HepG2 (cell line): ENCODE measurements at regions not wholly inside any gene's neighbourhood (a gene's known extent, or its start where the extent isn't known, plus 50 kb on each side); places are given as distances from the start of the nearest gene placed in this dataset.

ENCODE experiments used
- ATAC-seq: fragments of 200-7000 bp; cut with Tn5 transposase; 3 replicates; pipeline ENCODE4 v1.9.1; 2020; ENCODE audit warnings: mild to moderate bottlenecking, moderate library complexity
- BruUV-seq: library from RNA; stranded (reverse); fragments of 400-500 nt; replicated peaks from 2 replicates; lab custom pipeline; 2021; lab: Mats Ljungman, UMichigan
- CTCF ChIA-PET: fragments of 300-600 bp; formaldehyde crosslinking; extraction: SDS; loops from one replicate; lab custom pipeline; 2021; ENCODE audit warnings: low total read pairs, inconsistent platforms, low intra/inter-chr PET ratio; lab: Yijun Ruan, JAX
- POLR2A ChIA-PET: fragments of 350-600 bp; sonication (Branson Sonifier 250); formaldehyde crosslinking; loops from one replicate; lab custom pipeline; 2020; ENCODE audit warnings: antibody characterized with exemption, inconsistent platforms; lab: Yijun Ruan, JAX
- DNase-seq: peaks from one replicate; pipeline ENCODE4 v3.0.0-alpha.2; 2015; ENCODE audit warnings: low spot score
- FAIRE-seq: peaks from 3 replicates; lab custom pipeline; 2011; peaks lifted over from hg19 to GRCh38; lab: Jason Lieb, UNC
- H2AFZ ChIP-seq: one replicate; pipeline ENCODE4 v1.6.1; 2011; ENCODE audit warnings: low read length, inconsistent platforms
- H3K27ac ChIP-seq: fragments of 300-600 bp; 3 replicates; pipeline ENCODE4 v1.8.0; 2011; ENCODE audit warnings: mixed run types, mild to moderate bottlenecking, mixed read lengths, low read length, inconsistent platforms; ENCODE audit not compliant: insufficient read depth; ENCODE audit errors: extremely low read length
- H3K27me3 ChIP-seq, 2 experiments: fragments of 200-600 bp in 1 of 2; 2 replicates in 1 of 2; 3 replicates in 1 of 2; pipeline versions ENCODE4 v1.6.0 to v1.8.0; 2011; ENCODE audit warnings: low read length in 2 of 2, mild to moderate bottlenecking in 2 of 2, moderate library complexity in 2 of 2, inconsistent platforms in 1 of 2; ENCODE audit not compliant: insufficient read depth in 2 of 2, control insufficient read depth in 1 of 2
- H3K36me3 ChIP-seq, 2 experiments: fragments of 200-600 bp in 1 of 2; replicated peaks in 1 of 2; 2 replicates in 1 of 2; 3 replicates in 1 of 2; pipeline versions ENCODE4 v1.5.1 to v1.8.0; 2011; ENCODE audit warnings: low read length in 2 of 2, inconsistent platforms in 1 of 2; ENCODE audit not compliant: insufficient read depth in 2 of 2, control insufficient read depth in 1 of 2
- H3K4me1 ChIP-seq: 2 replicates; pipeline ENCODE4 v1.5.1; 2012; ENCODE audit warnings: low read length, inconsistent platforms; ENCODE audit not compliant: insufficient read depth
- H3K4me2 ChIP-seq: 2 replicates; pipeline ENCODE4 v1.6.0; 2011; ENCODE audit warnings: low read depth, low read length, inconsistent platforms
- H3K4me3 ChIP-seq, 3 experiments: fragments of 200-600 bp in 1 of 3; sonication (generic), shearing (Covaris generic) in 1 of 3; replicated peaks in 1 of 3; 2 replicates each; pipeline ENCODE4 v1.5.1; 2011 to 2016; ENCODE audit warnings: low read length in 3 of 3, inconsistent platforms in 2 of 3, low read depth in 2 of 3, mild to moderate bottlenecking in 2 of 3, control low read depth in 1 of 3, mixed read lengths in 1 of 3; ENCODE audit not compliant: insufficient read depth in 1 of 3
- H3K79me2 ChIP-seq: one replicate; pipeline ENCODE4 v1.6.1; 2011; ENCODE audit warnings: low read length, inconsistent platforms; ENCODE audit not compliant: insufficient read depth
- H3K9ac ChIP-seq: 2 replicates; pipeline ENCODE4 v1.6.0; 2011; ENCODE audit warnings: mild to moderate bottlenecking, low read depth, low read length, inconsistent platforms; ENCODE audit not compliant: insufficient read depth
- H3K9me3 ChIP-seq: 2 replicates; pipeline ENCODE4 v1.5.1; 2012; ENCODE audit warnings: mild to moderate bottlenecking, low read length
- H4K20me1 ChIP-seq: 2 replicates; pipeline ENCODE4 v1.6.0; 2011; ENCODE audit warnings: inconsistent platforms, mild to moderate bottlenecking, low read length, moderate library complexity; ENCODE audit not compliant: insufficient read depth
- BHLHE40 ChIP-seq: IDR thresholded peaks from 2 replicates; pipeline ENCODE4 v1.6.1; 2011; ENCODE audit warnings: low read length, improper control_type of control experiment
- DNMT1 ChIP-seq: sonication (generic); formaldehyde crosslinking; IDR thresholded peaks from 2 replicates; pipeline ENCODE4 v1.5.1; 2020; ENCODE audit warnings: mild to moderate bottlenecking, missing genetic modification reagents
- EP300 ChIP-seq, 3 experiments: sonication (generic) in 1 of 3; formaldehyde crosslinking in 1 of 3; IDR thresholded peaks; 2 replicates each; pipeline versions ENCODE4 v1.5.1 to v1.6.1; 2011 to 2020; ENCODE audit warnings: low read depth in 2 of 3, low read length in 2 of 3, borderline replicate concordance in 1 of 3, improper control_type of control experiment in 1 of 3, mild to moderate bottlenecking in 1 of 3, missing genetic modification reagents in 1 of 3, moderate library complexity in 1 of 3
- GATAD1 ChIP-seq: IDR thresholded peaks from 2 replicates; pipeline ENCODE4 v1.6.1; 2016; ENCODE audit warnings: missing genetic modification reagents, missing compliant biosample characterization
- HNF4A ChIP-seq: sonication (generic); formaldehyde crosslinking; IDR thresholded peaks from 2 replicates; pipeline ENCODE4 v1.4.0; 2020; ENCODE audit warnings: missing genetic modification reagents
- HNF4G ChIP-seq, 2 experiments: sonication (generic) in 1 of 2; formaldehyde crosslinking in 1 of 2; IDR thresholded peaks; 2 replicates each; pipeline versions ENCODE4 v1.4.0 to v1.6.1; 2011 to 2020; ENCODE audit warnings: borderline replicate concordance in 2 of 2, low read depth in 2 of 2, mild to moderate bottlenecking in 2 of 2, low read length in 1 of 2, missing genetic modification reagents in 1 of 2, moderate library complexity in 1 of 2
- KLF11 ChIP-seq: IDR thresholded peaks from 2 replicates; pipeline ENCODE4 v1.6.1; 2016; ENCODE audit warnings: missing compliant biosample characterization
- MED13 ChIP-seq: sonication (generic); formaldehyde crosslinking; IDR thresholded peaks from 2 replicates; pipeline ENCODE4 v1.5.0; 2020; ENCODE audit warnings: missing genetic modification reagents
- NCOR1 ChIP-seq: fragments of 200-600 bp; sonication (generic); IDR thresholded peaks from 2 replicates; pipeline ENCODE4 v1.7.0; 2017; ENCODE audit warnings: antibody characterized with exemption, low read length, borderline replicate concordance
- PCBP2 ChIP-seq: fragments of 200-400 bp; formaldehyde crosslinking; optimal IDR thresholded peaks from 2 replicates; pipeline ENCODE3; 2018; ENCODE audit warnings: low read length, low read depth; ENCODE audit not compliant: poor library complexity, severe bottlenecking
- REPIN1 ChIP-seq: sonication (generic); formaldehyde crosslinking; IDR thresholded peaks from 2 replicates; pipeline ENCODE4 v1.8.0; 2022; ENCODE audit warnings: missing genetic modification reagents, low read depth, mild to moderate bottlenecking, borderline replicate concordance
- TBL1XR1 ChIP-seq: fragments of 150-350 bp; IDR thresholded peaks from 2 replicates; pipeline ENCODE4 v1.6.1; 2014; ENCODE audit warnings: borderline replicate concordance, low read length; ENCODE audit not compliant: partially characterized antibody
- TBP ChIP-seq: sonication (generic); formaldehyde crosslinking; IDR thresholded peaks from 2 replicates; pipeline ENCODE4 v1.5.0; 2020; ENCODE audit warnings: missing genetic modification reagents
- TCF7 ChIP-seq: sonication (generic); IDR thresholded peaks from 2 replicates; pipeline ENCODE4 v1.6.1; 2016; ENCODE audit warnings: antibody characterized with exemption, low read depth
- ZMYM4 ChIP-seq: sonication (generic); formaldehyde crosslinking; IDR thresholded peaks from 2 replicates; pipeline ENCODE4 v1.8.1; 2023; ENCODE audit warnings: mild to moderate bottlenecking, missing genetic modification reagents
- ZNF644 ChIP-seq: IDR thresholded peaks from 2 replicates; pipeline ENCODE4 v1.6.1; 2016; ENCODE audit warnings: low read depth
- ZNF709 ChIP-seq: sonication (generic); formaldehyde crosslinking; IDR thresholded peaks from 2 replicates; pipeline ENCODE4 v1.5.0; 2020; ENCODE audit warnings: mild to moderate bottlenecking, missing genetic modification reagents
- WGBS: methylation state at CpG from one replicate; pipeline ENCODE4 v1.1.6; 2017; ENCODE audit warnings: low lambda C conversion rate; 5-methylcytosine and 5-hydroxymethylcytosine counted together
- in situ Hi-C: cut with HindIII; loops from 2 replicates; pipeline ENCODE4 v1.10.0; 2017; ENCODE audit warnings: low pct_unique_long_range_greater_than_20kb; ENCODE audit not compliant: extremely low pct_ligation_motif_present
- intact Hi-C: fragments of 100-400 bp; cut with micrococcal nuclease; formaldehyde crosslinking; loops from one replicate; pipeline ENCODE4 v1.10.0; 2022; ENCODE audit not compliant: unreplicated experiment
- TF ChIP-seq, protein P1 (sequence below), 2 experiments: IDR thresholded peaks; 2 replicates each; pipeline ENCODE4 v1.6.1; 2011 to 2012; ENCODE audit warnings: low read length in 2 of 2, borderline replicate concordance in 1 of 2, low read depth in 1 of 2, mild to moderate bottlenecking in 1 of 2, moderate library complexity in 1 of 2

DNA sequence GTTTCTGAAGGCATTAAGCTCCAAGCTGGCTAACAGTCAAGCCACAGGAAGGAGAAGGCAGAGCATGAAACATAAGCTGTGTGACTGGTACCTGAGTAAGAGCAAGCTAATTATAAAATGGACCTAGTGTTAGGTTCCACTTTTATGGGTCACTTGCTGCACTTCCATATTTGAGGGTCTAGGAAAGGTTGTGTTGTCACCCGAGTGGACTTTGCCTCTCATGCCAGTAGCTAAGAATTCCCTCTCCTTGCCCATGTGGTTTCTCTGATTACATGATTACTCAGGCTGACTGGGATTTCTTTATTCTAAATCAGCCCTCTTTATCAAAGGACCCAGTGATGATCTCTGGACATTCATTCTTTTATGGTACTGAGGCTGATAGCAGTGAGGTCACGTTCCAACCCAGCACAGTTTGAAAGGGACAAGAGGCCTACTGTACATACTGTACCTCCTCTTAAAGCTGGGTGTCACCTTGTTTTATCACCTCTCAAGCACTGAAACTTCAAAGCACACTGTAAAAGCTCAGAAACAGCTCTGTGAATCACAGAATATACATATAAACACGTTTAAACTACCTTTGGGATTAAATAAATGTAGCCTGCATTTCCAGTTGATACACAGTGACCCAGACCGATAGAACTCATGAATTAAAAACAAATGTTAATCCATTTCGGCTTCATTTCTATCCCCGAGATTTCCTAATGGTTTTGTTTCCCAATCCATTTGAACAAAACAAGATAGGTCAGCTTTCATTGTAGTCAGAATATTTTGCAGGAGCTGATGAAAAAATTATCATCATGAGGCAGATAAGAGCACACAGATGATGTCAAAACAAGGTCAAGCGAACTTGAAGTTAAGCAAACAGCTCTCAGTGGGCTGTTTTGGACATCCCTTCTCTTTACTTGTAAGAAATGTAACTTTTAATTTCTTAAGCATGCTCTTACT is 96.5 kb downstream of the ALDH8A1 start:
- H3K9me3 ChIP-seq, result no peaks in the 10 kb centered on the region
- no peak overlapping the region for H2AFZ ChIP-seq
- POLR2A ChIA-PET, result no interaction called here
- in situ Hi-C loops, result no loop called here
- H3K9ac ChIP-seq, result no peak overlapping the region
- peak; percentile 28 for FAIRE-seq
- no peak for TF ChIP-seq PCBP2
- TF ChIP-seq ZNF709 (CRISPR knock-in tag), result peak; percentile 83; the same call in 1 of the 2 replicates
- TF ChIP-seq TBL1XR1, result no peak
- 0 out of 2 replicates have a peak, but pooled peaks have one; percentile 26 for TF ChIP-seq TCF7
- 0 out of 2 replicates have a peak, but pooled peaks have one; percentile 33 for TF ChIP-seq REPIN1 (CRISPR knock-in tag)
- TF ChIP-seq MED13 (CRISPR knock-in tag), result 0 out of 2 replicates have a peak, but pooled peaks have one; percentile 25
- TF ChIP-seq GATAD1 (CRISPR knock-in tag), result no peak
- peak; percentile 46 for TF ChIP-seq HNF4A (CRISPR knock-in tag)
- no peak for TF ChIP-seq KLF11 (CRISPR knock-in tag)
- TF ChIP-seq EP300 (IDR thresholded peaks at IDR 0.05; ENCODE audit: low read depth in 2 of 2, low read length in 2 of 2), result peak in 1 of 2 experiments; percentile 46; a peak in 1 of 4 replicates
- no peak for TF ChIP-seq EP300 (CRISPR knock-in tag; IDR thresholded peaks at IDR 0.05; ENCODE audit: borderline replicate concordance)
- no peak for TF ChIP-seq ZMYM4 (CRISPR knock-in tag)
- TF ChIP-seq NCOR1, result 0 out of 2 replicates have a peak, but pooled peaks have one; percentile 29
- no peak for TF ChIP-seq HNF4G (IDR thresholded peaks at IDR 0.05; ENCODE audit: borderline replicate concordance, low read depth, low read length)
- TF ChIP-seq HNF4G (CRISPR knock-in tag; IDR thresholded peaks at IDR 0.05; ENCODE audit: borderline replicate concordance, low read depth), result peak; percentile 37; the same call in 1 of the 2 replicates
- no peak for TF ChIP-seq DNMT1
- TF ChIP-seq BHLHE40, result peak; percentile 59; the same call in 1 of the 2 replicates
- 0 out of 2 replicates have a peak, but pooled peaks have one; percentile 48 for TF ChIP-seq ZNF644
- TF ChIP-seq, protein P1, sequence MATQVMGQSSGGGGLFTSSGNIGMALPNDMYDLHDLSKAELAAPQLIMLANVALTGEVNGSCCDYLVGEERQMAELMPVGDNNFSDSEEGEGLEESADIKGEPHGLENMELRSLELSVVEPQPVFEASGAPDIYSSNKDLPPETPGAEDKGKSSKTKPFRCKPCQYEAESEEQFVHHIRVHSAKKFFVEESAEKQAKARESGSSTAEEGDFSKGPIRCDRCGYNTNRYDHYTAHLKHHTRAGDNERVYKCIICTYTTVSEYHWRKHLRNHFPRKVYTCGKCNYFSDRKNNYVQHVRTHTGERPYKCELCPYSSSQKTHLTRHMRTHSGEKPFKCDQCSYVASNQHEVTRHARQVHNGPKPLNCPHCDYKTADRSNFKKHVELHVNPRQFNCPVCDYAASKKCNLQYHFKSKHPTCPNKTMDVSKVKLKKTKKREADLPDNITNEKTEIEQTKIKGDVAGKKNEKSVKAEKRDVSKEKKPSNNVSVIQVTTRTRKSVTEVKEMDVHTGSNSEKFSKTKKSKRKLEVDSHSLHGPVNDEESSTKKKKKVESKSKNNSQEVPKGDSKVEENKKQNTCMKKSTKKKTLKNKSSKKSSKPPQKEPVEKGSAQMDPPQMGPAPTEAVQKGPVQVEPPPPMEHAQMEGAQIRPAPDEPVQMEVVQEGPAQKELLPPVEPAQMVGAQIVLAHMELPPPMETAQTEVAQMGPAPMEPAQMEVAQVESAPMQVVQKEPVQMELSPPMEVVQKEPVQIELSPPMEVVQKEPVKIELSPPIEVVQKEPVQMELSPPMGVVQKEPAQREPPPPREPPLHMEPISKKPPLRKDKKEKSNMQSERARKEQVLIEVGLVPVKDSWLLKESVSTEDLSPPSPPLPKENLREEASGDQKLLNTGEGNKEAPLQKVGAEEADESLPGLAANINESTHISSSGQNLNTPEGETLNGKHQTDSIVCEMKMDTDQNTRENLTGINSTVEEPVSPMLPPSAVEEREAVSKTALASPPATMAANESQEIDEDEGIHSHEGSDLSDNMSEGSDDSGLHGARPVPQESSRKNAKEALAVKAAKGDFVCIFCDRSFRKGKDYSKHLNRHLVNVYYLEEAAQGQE (IDR thresholded peaks at IDR 0.05; ENCODE audit: borderline replicate concordance in 1 of 2, low read depth in 1 of 2, low read length in 2 of 2), result no peak
- TF ChIP-seq TBP (CRISPR knock-in tag), result no peak
- TF ChIP-seq, all 625 proteins: peak for 10
- peak overlapping the region; percentile 31; the same call in 1 of the 2 replicates for H3K4me2 ChIP-seq
- H3K27me3 ChIP-seq, result no peaks in the 10 kb centered on the region
- no peaks in the 10 kb centered on the region for H3K79me2 ChIP-seq
- no peak overlapping the region for H3K4me3 ChIP-seq
- no TSS peak for BruUV-seq
- ATAC-seq (peak; percentile 72), DNase-seq (peak; percentile 69)
- peaks cover 20% of the 10 kb centered on the region for H3K4me1 ChIP-seq
- CTCF ChIA-PET, result no interaction called here
- intact Hi-C loops, result no loop called here
- H4K20me1 ChIP-seq, result no peaks in the 10 kb centered on the region
- WGBS, result 2% methylated on average over 7 of the region's 7 CpGs
- H3K27ac ChIP-seq, result no peak overlapping the region
- no peaks in the 10 kb centered on the region for H3K36me3 ChIP-seq
